KOPT-K1 (cell line): ENCODE measurements at regions not wholly inside any gene's neighbourhood (a gene's known extent, or its start where the extent isn't known, plus 50 kb on each side); places are given as distances from the start of the nearest gene placed in this dataset.
"Not testable (repeated sequence)": the region's sequence is repeated elsewhere in the genome, so short reads cannot be mapped to it uniquely, and the experiment has no call there.

ENCODE experiments used
- H3K27ac ChIP-seq: fragments of 200-600 bp; sonication (generic); 2 replicates; pipeline ENCODE4 v1.5.1; 2016; ENCODE audit warnings: antibody characterized with exemption, mild to moderate bottlenecking, low read depth, low read length; ENCODE audit not compliant: poor library complexity, severe bottlenecking
- H3K36me3 ChIP-seq: fragments of 200-600 bp; sonication (generic); 2 replicates; pipeline ENCODE4 v1.5.1; 2017; ENCODE audit warnings: antibody characterized with exemption, mild to moderate bottlenecking, low read length, moderate library complexity; ENCODE audit not compliant: insufficient read depth
- H3K9me3 ChIP-seq: fragments of 200-600 bp; sonication (generic); 2 replicates; pipeline ENCODE4 v1.5.1; 2017; ENCODE audit warnings: antibody characterized with exemption, low read length, mild to moderate bottlenecking; ENCODE audit not compliant: insufficient read depth, poor library complexity, severe bottlenecking

DNA sequence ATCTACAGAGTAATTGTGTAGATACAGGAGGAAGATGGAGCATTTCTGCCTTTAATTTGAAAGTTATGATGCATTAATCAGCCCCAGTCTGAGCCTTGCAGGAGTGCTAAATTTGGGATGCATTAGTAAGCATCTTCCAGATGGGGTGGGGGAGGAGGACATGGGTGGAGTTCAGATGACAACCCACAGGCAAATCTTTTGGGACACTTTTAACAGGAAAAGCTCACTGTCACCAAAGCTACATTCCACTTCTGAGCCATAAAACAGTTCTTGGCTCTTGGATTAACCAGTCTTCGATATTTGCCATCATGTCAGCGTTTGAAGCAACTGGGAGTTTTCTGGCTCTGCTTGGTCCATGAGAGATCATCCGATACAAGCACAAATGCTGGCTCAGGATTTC, 121.1 kb downstream of the CXCL12 start:
- Histone ChIP-seq H3K9me3 (no peaks in the 10 kb centered on the region), H3K36me3 (no peaks in the 10 kb centered on the region), H3K27ac (no peak overlapping the region)

DNA sequence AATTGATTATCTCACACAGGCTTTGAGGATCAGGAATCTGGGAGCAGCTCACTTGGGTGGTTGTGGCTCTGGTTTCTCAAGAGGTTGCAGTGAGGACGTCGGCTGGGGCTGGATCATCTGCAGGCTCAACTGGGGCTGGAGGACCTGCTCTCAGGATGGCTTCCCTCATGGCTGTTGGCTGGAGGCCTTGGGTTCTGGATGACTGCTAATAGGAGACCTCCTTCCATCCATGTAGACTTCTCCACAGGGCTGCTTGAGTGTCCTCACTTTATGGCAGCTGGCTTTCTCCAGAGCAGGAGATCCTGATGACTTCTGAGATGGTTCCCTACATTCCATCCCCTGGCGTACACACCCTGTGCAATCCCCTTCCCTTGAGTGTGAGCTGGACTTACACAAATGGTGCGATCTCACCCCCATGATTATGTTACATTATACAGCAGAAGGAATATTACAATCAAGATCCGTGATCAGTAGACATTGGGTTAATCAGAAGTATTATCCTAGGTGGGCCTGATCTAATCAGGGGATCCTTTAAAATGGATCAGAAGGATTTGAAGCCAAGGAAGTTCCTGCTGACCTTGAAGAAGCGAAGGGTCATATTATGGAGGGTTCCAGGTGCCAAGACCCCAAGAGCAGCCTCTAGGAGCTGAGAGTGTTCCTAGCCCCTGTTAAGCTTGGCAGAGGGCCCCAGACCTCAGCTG, 122.2 kb downstream of the CXCL12 start:
- Histone ChIP-seq H3K27ac (no peak overlapping the region), H3K36me3 (no peaks in the 10 kb centered on the region), H3K9me3 (no peaks in the 10 kb centered on the region)

DNA sequence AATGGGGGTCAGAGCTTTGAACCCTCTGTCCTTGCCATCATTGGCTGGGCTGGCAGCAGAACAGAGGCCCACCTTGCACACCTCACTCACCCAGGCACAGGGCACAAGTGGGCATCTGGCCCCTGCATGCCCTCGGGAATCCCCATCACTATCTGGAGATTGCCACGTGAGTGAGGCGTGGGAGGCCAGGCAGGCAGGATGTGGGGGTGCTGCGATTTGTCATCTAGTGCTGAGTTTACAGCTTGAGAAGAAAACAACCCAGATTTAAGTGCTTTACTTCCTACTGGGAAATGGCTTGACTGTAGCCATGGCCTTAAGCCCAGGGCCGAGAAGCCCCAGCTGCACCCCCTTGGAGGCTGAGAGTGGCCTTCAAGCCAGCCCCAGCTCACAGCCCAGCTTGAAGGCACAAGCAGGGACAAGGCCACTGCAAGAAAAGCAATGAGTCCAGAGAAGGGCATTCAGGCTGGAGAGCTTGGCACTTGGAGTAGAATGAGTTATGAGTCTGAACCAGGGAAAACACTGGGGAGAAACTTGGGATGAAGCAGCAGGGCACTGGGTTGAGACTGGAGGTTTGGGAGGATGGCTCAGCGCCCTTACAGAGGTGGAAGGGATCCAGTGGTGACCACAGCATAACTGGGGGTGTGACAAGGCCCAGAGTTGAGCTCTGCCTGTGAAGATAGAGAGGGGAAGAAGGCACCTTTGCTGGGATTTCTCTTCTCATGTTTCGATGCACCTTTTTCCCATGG, 123.0 kb downstream of the CXCL12 start:
- Histone ChIP-seq H3K36me3 (no peaks in the 10 kb centered on the region), H3K9me3 (no peaks in the 10 kb centered on the region), H3K27ac (no peak overlapping the region)

GRCh38 chr10:44261296-44261695, 123.6 kb downstream of the CXCL12 start:
- no peak overlapping the region for H3K27ac ChIP-seq
- no peaks in the 10 kb centered on the region for H3K9me3 ChIP-seq
- H3K36me3 ChIP-seq = no peaks in the 10 kb centered on the region

DNA sequence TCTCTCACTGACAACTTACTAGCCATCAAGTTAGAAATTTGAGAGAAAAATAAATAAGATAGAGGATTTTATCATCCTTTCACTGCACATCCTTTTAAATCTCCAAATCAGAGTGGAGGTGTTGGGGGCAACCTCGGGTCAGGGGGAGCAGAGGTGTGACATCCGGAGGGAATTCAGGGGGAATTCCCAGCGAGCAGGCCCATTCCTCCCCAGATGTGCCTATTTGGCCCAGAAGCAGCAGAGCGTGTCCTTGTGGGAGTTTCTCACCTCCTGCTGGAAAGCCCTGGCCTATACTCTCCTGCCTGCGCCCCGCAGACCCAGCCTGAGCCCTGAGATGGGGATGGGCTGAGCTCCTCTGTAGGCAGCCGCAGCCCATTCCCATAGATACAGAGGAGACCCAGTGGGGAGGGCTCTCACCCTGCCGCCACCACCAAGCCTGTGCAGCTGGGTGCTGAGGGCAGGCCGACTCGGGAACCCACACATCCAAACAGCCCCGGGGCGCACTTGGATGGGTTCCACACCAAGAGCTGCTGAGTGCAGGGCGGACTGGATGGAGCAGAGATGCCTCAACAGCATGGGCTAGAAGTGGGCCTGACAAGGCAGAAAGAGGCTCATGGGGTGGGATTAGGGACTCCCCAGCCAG, 124.5 kb downstream of the CXCL12 start:
- no peak overlapping the region for H3K27ac ChIP-seq
- H3K9me3 ChIP-seq = no peaks in the 10 kb centered on the region
- no peaks in the 10 kb centered on the region for H3K36me3 ChIP-seq

- no peak overlapping the region for H3K27ac ChIP-seq
- H3K36me3 ChIP-seq = no peaks in the 10 kb centered on the region
- H3K9me3 ChIP-seq = no peaks in the 10 kb centered on the region
These were observed 125.6 kb downstream of the CXCL12 start for GRCh38 chr10:44259090-44259874.

DNA sequence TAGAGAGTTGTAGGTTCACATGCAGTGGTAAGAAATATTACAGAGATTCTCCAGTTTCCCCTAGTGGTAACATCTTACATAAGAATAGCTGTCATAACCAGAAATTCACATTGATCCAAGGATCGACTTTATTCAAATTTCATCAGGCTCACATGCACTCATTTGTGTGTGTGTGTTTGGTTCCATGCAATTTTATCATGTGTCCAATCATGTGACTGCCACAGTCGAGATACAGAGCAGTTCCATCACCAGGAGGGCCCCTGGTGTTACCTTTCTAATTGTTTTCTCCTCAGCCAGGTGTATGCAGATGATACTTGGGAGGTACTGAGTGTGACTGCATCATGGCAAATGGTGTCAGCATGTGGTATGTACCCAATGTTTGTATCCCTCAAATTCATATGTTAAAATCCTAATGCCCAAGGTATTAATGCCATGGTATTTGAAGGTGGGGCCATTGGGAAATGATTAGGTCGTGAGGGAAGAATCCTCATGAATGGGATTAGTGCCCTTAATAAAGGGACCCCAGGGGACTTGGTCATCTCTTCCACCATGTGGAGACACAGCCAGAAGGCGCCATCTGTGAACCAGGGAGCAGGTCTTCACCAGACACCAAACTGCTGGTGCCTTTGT, 126.3 kb downstream of the CXCL12 start:
- Histone ChIP-seq H3K27ac (no peak overlapping the region), H3K36me3 (no peaks in the 10 kb centered on the region), H3K9me3 (no peaks in the 10 kb centered on the region)

GRCh38 chr10:44258019-44258418, 126.9 kb downstream of the CXCL12 start:
- Histone ChIP-seq H3K27ac (no peak overlapping the region), H3K36me3 (no peaks in the 10 kb centered on the region), H3K9me3 (no peaks in the 10 kb centered on the region)

GRCh38 chr10:44253769-44254462, 131.0 kb downstream of the CXCL12 start:
- H3K36me3 ChIP-seq = no peaks in the 10 kb centered on the region
- no peak overlapping the region for H3K27ac ChIP-seq

DNA sequence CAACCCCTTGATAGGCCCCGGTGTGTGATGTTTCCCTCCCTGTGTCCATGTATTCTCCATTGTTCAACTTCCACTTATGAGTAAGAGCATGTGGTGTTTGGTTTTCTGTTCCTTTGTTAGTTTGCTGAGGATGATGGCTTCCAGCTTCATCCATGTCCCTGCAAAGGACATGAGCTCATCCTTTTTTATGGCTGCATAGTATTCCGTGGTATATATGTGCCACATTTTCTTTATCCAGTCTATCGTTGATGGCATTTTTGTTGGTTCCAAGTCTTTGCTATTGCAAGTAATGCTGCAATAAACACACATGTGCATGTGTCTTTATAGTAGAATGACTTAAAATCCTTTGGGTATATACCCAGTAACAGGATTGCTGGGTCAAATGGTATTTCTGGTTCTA, 132.3 kb downstream of the CXCL12 start:
- not testable (repeated sequence) for H3K27ac ChIP-seq, H3K9me3 ChIP-seq, H3K36me3 ChIP-seq

More at GRCh38 chr10:44253769-44254462, 131.0 kb downstream of the CXCL12 start:
- H3K9me3 ChIP-seq = no peaks in the 10 kb centered on the region

GRCh38 chr10:44249933-44250332, 135.0 kb downstream of the CXCL12 start:
- not testable (repeated sequence) for H3K36me3 ChIP-seq, H3K9me3 ChIP-seq, H3K27ac ChIP-seq

DNA sequence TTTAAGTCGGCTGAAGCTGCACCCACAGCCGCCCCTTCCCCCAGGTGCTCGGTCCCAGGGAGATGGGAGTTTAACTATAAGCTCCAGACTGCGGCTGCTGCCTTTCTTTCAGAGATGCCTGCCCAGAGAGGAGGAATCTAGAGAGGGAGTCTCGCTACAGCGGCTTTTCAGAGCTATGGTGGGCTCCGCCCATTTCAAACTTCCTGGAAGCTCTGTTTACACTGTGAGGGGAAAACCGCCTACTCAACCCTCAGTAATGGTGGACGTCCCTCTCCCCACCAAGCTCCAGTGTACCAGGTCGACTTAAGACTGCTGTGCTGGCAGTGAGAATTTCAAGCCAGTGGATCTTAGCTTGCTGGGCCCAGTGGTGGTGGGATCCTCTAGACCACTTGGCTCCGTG, 135.4 kb downstream of the CXCL12 start:
- Histone ChIP-seq H3K27ac (no peak overlapping the region), H3K9me3 (no peaks in the 10 kb centered on the region), H3K36me3 (no peaks in the 10 kb centered on the region)

DNA sequence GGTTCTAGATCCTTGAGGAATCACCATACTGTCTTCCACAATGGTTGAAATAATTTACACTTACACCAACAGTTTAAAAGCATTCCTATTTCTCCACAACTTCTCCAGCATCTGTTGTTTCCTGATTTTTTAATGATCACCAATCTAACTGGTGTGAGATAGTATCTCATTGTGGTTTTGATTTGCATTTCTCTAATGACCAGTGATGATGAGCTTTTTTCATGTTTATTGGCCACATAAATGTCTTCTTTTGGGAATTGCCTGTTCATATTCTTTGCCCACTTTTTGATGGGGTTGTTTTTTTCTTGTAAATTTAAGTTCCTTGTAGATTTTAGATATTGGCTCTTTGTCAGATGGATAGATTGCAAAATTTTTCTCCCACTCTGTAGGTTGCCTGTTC, 138.2 kb downstream of the CXCL12 start:
- not testable (repeated sequence) for H3K36me3 ChIP-seq, H3K9me3 ChIP-seq, H3K27ac ChIP-seq

DNA sequence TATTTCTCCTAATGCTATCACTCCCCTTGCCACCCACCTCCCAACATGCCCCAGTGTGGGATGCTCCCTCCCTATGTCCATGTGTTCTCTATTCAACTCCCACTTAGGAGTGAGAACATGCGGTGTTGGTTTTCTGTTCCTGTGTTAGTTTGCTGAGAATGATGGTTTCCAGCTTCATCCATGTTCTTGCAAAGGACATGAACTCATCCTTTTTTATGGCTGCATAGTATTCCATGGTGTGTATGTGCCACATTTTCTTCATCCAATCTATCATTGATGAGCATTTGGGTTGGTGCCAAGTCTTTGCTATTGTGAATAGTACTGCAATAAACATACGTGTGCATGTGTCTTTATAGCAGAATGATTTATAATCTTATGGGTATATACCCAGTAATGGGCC, 138.6 kb downstream of the CXCL12 start:
- H3K9me3 ChIP-seq, H3K36me3 ChIP-seq, H3K27ac ChIP-seq: not testable (repeated sequence)
